GM12878 (cell line): ENCODE measurements at regions not wholly inside any gene's neighbourhood (a gene's known extent, or its start where the extent isn't known, plus 50 kb on each side); places are given as distances from the start of the nearest gene placed in this dataset.

Experiments used
- ATAC-seq: fragments of 200-7000 bp; cut with Tn5 transposase; 3 replicates; pipeline ENCODE4 v1.9.1; 2020; ENCODE audit warnings: mild to moderate bottlenecking, moderate library complexity
- BruUV-seq: library from RNA; stranded (reverse); fragments of 400-500 nt; replicated peaks from 2 replicates; lab custom pipeline; 2021; lab: Mats Ljungman, UMichigan
- CTCF ChIA-PET: fragments of 300-600 bp; sonication (Branson Sonifier 250); formaldehyde crosslinking; extraction: SDS; loops from one replicate; lab custom pipeline; 2021; ENCODE audit warnings: inconsistent platforms; lab: Yijun Ruan, JAX
- POLR2A ChIA-PET: fragments of 350-600 bp; formaldehyde crosslinking; extraction: SDS; loops from one replicate; lab custom pipeline; 2021; ENCODE audit warnings: inconsistent platforms; lab: Charles Lee
- RAD21 ChIA-PET: fragments of 300-600 bp; sonication (Branson Sonifier 250); formaldehyde crosslinking; loops from one replicate; lab custom pipeline; 2023; ENCODE audit warnings: antibody characterized with exemption; ENCODE audit not compliant: unreplicated experiment; lab: Charles Lee
- SMC1A ChIA-PET: fragments of 300-600 bp; sonication (Branson Sonifier 250); formaldehyde crosslinking; loops from one replicate; lab custom pipeline; 2023; ENCODE audit not compliant: unreplicated experiment, uncharacterized antibody; lab: Charles Lee
- DNase-seq: peaks from one replicate; pipeline ENCODE4 v3.0.0-alpha.2; 2011; ENCODE audit warnings: low read depth, low spot score
- FAIRE-seq: peaks from 3 replicates; lab custom pipeline; 2011; peaks lifted over from hg19 to GRCh38; lab: Jason Lieb, UNC
- H2AFZ ChIP-seq: 2 replicates; pipeline ENCODE4 v1.6.0; 2011; ENCODE audit warnings: low read depth, low read length, control low read depth; ENCODE audit not compliant: control insufficient read depth
- H3K27ac ChIP-seq: 2 replicates; pipeline ENCODE4 v1.5.1; 2011; ENCODE audit warnings: control low read depth; ENCODE audit not compliant: control insufficient read depth, insufficient read depth
- H3K27me3 ChIP-seq, 2 experiments: replicated peaks in 1 of 2; 2 replicates each; pipeline versions ENCODE4 v1.6.0 to v1.6.1; 2011; ENCODE audit warnings: low read length in 1 of 2; ENCODE audit not compliant: control insufficient read depth in 2 of 2, insufficient read depth in 2 of 2
- H3K36me3 ChIP-seq, 2 experiments: 2 replicates each; pipeline ENCODE4 v1.5.1; 2011; ENCODE audit warnings: low read length in 1 of 2; ENCODE audit not compliant: control insufficient read depth in 2 of 2, insufficient read depth in 2 of 2
- H3K4me1 ChIP-seq: 2 replicates; pipeline ENCODE4 v1.6.1; 2011; ENCODE audit warnings: mild to moderate bottlenecking, low read length, moderate library complexity, mixed read lengths; ENCODE audit not compliant: control insufficient read depth, insufficient read depth
- H3K4me2 ChIP-seq: 2 replicates; pipeline ENCODE4 v1.6.0; 2011; ENCODE audit warnings: control low read depth; ENCODE audit not compliant: control insufficient read depth, insufficient read depth
- H3K4me3 ChIP-seq: fragments of 200-600 bp; sonication (generic); 2 replicates; pipeline ENCODE4 v1.5.1; 2016
- H3K79me2 ChIP-seq: 2 replicates; pipeline ENCODE4 v1.6.0; 2011; ENCODE audit warnings: low read length; ENCODE audit not compliant: control insufficient read depth, insufficient read depth
- H3K9ac ChIP-seq: 2 replicates; pipeline ENCODE4 v1.8.0; 2011; ENCODE audit warnings: low read length, control low read depth, mixed read lengths; ENCODE audit not compliant: control insufficient read depth, insufficient read depth
- H3K9me3 ChIP-seq: replicated peaks from 3 replicates; pipeline ENCODE4 v1.5.1; 2011; ENCODE audit warnings: mild to moderate bottlenecking, low read length; ENCODE audit not compliant: control insufficient read depth, insufficient read depth
- H4K20me1 ChIP-seq: 2 replicates; pipeline ENCODE4 v1.6.0; 2011; ENCODE audit not compliant: control insufficient read depth, insufficient read depth
- BACH1 ChIP-seq: fragments of 450-650 bp; IDR thresholded peaks from 2 replicates; pipeline ENCODE4 v1.6.1; 2017; ENCODE audit warnings: mild to moderate bottlenecking, borderline replicate concordance
- MLLT1 ChIP-seq: fragments of 450-650 bp; IDR thresholded peaks from 2 replicates; pipeline ENCODE4 v1.6.1; 2016; ENCODE audit warnings: mild to moderate bottlenecking
- POLR2AphosphoS5 ChIP-seq: IDR thresholded peaks from 2 replicates; pipeline ENCODE4 v1.6.1; 2011; ENCODE audit warnings: mild to moderate bottlenecking, low read length, inconsistent platforms
- ZZZ3 ChIP-seq: IDR thresholded peaks from 2 replicates; pipeline ENCODE4 v1.6.1; 2011; ENCODE audit warnings: low read depth; ENCODE audit not compliant: control insufficient read depth, insufficient read length
- WGBS: methylation state at CpG from one replicate; pipeline ENCODE4 v1.1.6; 2016; ENCODE audit warnings: low lambda C conversion rate; ENCODE audit not compliant: insufficient replicate concordance, insufficient coverage; ENCODE audit errors: missing lambda C conversion rate; 5-methylcytosine and 5-hydroxymethylcytosine counted together
- in situ Hi-C: fragments of 300-500 bp; cut with MboI; formaldehyde crosslinking; loops from 9 replicates; pipeline ENCODE4 v1.14.3; 2018; ENCODE audit warnings: mixed read lengths
- intact Hi-C: fragments of 100-400 bp; cut with micrococcal nuclease; formaldehyde crosslinking; loops from one replicate; pipeline ENCODE4 v1.14.2; 2022; ENCODE audit not compliant: unreplicated experiment
- TF ChIP-seq, protein P1 (sequence below): fragments of 450-650 bp; formaldehyde crosslinking; IDR thresholded peaks from 2 replicates; pipeline ENCODE4 v1.4.0; 2020; ENCODE audit warnings: mild to moderate bottlenecking, moderate library complexity

GRCh38 chr3:41131224-41131623 lies 68.1 kb upstream of the CTNNB1 start (continued):
- TF ChIP-seq, protein P1, sequence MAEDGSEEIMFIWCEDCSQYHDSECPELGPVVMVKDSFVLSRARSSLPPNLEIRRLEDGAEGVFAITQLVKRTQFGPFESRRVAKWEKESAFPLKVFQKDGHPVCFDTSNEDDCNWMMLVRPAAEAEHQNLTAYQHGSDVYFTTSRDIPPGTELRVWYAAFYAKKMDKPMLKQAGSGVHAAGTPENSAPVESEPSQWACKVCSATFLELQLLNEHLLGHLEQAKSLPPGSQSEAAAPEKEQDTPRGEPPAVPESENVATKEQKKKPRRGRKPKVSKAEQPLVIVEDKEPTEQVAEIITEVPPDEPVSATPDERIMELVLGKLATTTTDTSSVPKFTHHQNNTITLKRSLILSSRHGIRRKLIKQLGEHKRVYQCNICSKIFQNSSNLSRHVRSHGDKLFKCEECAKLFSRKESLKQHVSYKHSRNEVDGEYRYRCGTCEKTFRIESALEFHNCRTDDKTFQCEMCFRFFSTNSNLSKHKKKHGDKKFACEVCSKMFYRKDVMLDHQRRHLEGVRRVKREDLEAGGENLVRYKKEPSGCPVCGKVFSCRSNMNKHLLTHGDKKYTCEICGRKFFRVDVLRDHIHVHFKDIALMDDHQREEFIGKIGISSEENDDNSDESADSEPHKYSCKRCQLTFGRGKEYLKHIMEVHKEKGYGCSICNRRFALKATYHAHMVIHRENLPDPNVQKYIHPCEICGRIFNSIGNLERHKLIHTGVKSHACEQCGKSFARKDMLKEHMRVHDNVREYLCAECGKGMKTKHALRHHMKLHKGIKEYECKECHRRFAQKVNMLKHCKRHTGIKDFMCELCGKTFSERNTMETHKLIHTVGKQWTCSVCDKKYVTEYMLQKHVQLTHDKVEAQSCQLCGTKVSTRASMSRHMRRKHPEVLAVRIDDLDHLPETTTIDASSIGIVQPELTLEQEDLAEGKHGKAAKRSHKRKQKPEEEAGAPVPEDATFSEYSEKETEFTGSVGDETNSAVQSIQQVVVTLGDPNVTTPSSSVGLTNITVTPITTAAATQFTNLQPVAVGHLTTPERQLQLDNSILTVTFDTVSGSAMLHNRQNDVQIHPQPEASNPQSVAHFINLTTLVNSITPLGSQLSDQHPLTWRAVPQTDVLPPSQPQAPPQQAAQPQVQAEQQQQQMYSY (CRISPR knock-in tag): no peak
- TF ChIP-seq MLLT1 (no peak), POLR2AphosphoS5 (no peak), ZZZ3 (no peak)

DNA sequence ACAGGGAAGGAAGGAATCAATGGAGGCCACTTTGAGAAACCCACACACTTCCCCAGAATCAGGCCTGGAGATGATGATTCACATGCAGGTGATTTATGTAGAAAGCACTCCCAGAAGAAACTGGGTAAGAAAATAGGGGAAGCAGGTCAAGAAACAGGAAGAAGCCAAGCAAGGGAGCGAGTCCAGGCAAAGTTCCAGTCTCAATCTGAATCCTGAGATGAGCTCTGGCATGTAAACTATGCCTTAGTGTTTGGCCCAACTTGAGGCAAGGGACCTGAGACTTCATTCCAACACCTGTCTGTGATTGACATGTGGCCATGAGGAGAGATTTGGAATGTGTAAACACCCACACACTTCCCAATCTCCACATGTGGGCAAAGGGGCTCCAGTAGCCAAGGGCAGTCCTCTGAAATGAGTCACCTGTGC lies 61.6 kb upstream of the CTNNB1 start:
- no peak for TF ChIP-seq BACH1
- TF ChIP-seq, all 136 proteins: peak for 0
- intact Hi-C loops (no loop called here), in situ Hi-C loops (no loop called here)
- no peaks in the 10 kb centered on the region for H3K27me3 ChIP-seq
- ATAC-seq: no peak
- ChIA-PET SMC1A (no interaction called here), RAD21 (no interaction called here), POLR2A (no interaction called here), CTCF (no interaction called here)
- no peaks in the 10 kb centered on the region for H3K79me2 ChIP-seq
- no peak for DNase-seq
- FAIRE-seq: no peak
- H3K4me2 ChIP-seq: no peak overlapping the region
- 9% methylated on average over 1 of the region's 1 CpG for WGBS
- no peak overlapping the region for H3K27ac ChIP-seq
- no peak overlapping the region for H2AFZ ChIP-seq
- no peaks in the 10 kb centered on the region for H3K36me3 ChIP-seq
- no peaks in the 10 kb centered on the region for H3K9me3 ChIP-seq
- H3K9ac ChIP-seq: no peak overlapping the region
- no TSS peak for BruUV-seq
- no peaks in the 10 kb centered on the region for H4K20me1 ChIP-seq
- H3K4me1 ChIP-seq: no peaks in the 10 kb centered on the region
- no peak overlapping the region for H3K4me3 ChIP-seq
